ENCODE measurements at regions not wholly inside any gene's neighbourhood (a gene's known extent, or its start where the extent isn't known, plus 50 kb on each side); places are given as distances from the start of the nearest gene placed in this dataset.
A peak's percentile ranks its signal among the peaks of the same experiment; 100 is the strongest.
"Not testable (repeated sequence)": the region's sequence is repeated elsewhere in the genome, so short reads cannot be mapped to it uniquely, and the experiment has no call there.

DNA sequence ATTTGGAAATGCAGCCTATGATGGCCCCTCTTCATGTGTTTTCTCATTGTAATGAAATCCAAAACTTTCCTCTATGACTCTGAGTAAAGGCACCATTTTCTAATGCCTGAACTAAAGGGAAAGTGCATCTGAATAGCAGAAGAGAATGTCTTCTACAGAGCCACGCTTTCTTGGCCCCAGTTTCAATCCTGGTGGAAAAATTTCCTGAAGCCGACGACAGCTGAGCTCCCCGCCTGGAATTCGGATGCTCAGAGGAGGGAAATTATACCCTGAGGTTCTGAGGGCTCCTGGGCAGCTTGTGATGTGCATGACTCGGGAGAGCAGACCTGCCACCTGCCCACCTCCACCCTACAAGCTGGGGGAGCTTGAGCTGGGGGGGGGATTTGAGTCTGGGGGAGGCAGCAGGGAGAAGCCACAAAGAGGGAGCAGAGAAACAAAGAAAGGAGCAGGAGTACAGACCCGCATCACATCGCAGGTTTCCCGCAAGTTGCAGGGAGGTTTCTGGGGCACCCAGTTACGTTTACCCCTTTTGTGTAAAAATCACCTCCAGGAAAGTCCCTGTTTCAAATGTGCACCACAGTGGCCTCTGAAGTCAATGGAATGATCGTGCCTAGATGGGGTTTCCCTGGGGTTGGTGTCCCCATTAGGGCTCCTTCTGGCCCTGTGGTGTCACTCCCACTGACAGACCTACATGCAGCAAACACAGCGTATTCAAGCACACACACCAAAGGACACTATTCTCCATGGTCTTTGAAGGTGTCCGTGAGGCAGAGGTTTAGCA is 145.6 kb upstream of the RBPJ start:
- no peak for DNase-seq (ENCODE audit: low read depth)

GRCh38 chr4:26175905-26176470 is 144.8 kb upstream of the RBPJ start:
- no peak for DNase-seq (ENCODE audit: low read depth)

DNA sequence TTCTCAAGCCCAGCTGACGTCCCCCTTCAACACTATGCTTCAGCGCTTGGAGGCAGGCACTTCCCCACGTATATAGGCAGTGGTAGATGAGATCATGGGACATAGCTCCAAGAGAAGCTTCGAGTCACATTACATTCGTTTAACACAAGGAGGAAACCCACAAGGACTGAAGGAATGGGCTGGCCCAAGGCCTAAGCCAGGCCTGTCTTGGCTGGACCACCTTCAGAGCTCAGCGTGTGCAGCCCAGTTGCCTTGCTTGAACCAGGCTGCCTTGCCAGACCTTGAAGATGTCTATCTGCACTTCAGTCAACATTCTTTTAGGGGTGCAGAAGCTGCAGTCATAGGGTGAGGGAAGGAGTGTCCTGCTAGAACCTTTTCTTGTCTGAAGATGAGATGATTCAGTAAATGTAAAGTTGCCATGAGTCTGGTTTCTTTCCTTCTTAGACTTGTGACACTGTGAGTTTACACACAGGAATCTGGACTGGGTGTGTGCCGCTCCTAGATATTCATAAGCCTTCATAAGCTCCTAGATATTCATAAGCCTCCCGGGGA is 144.1 kb upstream of the RBPJ start:
- DNase-seq (ENCODE audit: low read depth), result no peak

DNA sequence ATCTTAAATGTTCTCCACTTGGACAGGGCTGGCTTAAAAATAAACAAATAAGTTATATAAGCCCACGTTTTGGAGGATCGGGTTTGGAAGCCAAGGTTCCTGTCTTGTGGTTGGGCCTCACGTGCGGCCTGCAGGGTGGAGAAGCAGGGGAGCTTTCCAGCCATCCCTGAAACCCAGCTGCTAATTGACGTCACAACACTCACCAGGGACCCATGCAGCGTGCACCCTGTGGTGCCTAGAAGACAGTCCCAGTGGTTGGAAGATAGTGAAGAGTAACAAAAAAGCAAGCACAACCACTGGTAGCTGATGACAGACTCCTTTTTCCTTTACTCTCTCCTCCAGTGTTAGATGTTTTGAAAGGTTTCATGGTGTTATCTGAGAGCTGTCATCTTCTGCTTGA is 142.0 kb upstream of the RBPJ start:
- no peak for DNase-seq (ENCODE audit: low read depth)

DNA sequence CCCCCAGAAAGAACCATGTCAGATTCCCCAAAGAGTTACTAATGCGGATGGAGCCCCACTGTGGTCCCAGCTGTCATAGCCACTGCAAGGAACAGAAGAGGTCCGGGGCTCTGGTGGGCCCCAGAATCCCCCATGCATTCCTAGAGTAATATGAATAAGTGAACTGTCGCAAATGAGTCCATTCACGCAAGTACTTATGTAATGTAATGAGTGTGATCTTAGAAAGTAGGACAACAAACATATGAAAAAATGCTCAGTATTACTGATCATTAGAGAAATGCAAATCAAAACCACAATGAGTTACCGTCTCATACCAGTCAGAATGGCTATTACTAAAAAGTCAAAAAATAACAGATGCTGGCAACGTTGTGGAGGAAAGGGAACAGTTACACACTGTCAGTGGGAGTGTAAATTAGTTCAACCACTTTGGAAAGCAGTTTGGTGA is 141.5 kb upstream of the RBPJ start:
- no peak for DNase-seq (ENCODE audit: low read depth)

- no peak for DNase-seq (ENCODE audit: low read depth)
These were observed 139.2 kb upstream of the RBPJ start for GRCh38 chr4:26181616-26182015.

- no peak for DNase-seq (ENCODE audit: low read depth)
These were observed 137.8 kb upstream of the RBPJ start for GRCh38 chr4:26183017-26183416.

DNA sequence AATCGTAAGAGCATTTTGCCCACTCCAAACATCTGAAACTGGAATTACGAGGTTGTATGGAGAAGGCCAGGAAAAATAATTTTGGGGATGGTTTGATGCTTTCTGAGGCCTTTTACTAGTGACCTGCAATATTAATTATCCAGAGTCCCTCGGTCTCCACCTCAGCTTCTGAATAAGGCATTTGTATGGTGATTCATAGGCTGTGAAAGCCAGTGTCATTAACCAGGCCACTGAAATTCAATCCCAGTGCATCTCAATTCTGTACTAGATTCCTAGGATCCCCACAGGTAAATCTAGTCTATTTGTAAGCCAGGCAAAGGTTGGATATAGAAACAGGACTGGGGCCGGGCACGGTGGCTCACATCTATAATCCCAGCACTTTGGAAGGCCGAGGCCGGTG is 135.4 kb upstream of the RBPJ start:
- no peak for DNase-seq (ENCODE audit: low read depth)

GRCh38 chr4:26191353-26191752 is 129.5 kb upstream of the RBPJ start:
- no peak for DNase-seq (ENCODE audit: low read depth)

GRCh38 chr4:26192899-26193869 is 127.6 kb upstream of the RBPJ start:
- no peak for DNase-seq (ENCODE audit: low read depth)

GRCh38 chr4:26194764-26195163 is 126.0 kb upstream of the RBPJ start:
- no peak for DNase-seq (ENCODE audit: low read depth)

- DNase-seq (ENCODE audit: low read depth), result no peak
These were observed 124.2 kb upstream of the RBPJ start for GRCh38 chr4:26196567-26196966.

- peak; percentile 12 for DNase-seq (ENCODE audit: low read depth)
These were observed 123.6 kb upstream of the RBPJ start for GRCh38 chr4:26197018-26197779.

- DNase-seq (ENCODE audit: low read depth), result not testable (repeated sequence)
These were observed 121.9 kb upstream of the RBPJ start for GRCh38 chr4:26198931-26199330.

DNA sequence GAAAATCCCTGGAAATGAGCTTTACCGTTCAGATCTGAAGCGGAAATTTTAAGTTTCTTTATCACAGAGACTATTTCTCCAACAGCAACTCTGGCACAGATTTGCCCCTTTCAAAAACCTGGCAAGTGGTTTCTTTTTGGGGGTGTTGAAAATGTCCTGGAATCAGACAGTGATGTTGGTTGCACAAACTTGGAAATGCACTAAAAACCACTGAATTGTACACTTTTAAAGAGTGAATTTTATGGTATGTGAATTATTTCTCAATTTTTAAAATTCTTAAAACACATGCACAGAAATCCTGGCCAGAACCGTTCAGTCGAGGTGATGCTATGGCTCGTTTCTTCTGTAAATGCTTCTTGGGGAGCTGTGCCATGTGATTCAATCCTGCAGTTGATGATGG is 121.2 kb upstream of the RBPJ start:
- no peak for DNase-seq (ENCODE audit: low read depth)

DNA sequence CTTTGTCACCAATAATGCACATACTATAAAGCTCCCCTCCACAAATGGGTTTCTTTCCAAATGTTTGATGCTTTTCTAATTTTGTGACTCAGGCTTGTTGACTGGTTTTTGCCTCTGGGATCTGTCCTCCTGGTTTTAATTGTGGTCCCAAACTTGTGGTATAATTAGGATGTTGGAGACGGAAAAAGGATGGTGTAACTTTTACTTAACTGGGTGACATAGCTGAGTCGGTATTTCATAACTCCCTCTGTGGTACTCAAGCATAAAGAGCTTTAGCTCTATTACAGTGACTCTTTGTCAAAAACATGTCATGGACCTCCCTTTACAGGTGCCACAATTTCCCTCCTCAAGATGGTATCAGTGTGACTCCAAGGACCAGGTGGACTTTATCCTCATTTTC is 119.7 kb upstream of the RBPJ start:
- no peak for DNase-seq (ENCODE audit: low read depth)

DNA sequence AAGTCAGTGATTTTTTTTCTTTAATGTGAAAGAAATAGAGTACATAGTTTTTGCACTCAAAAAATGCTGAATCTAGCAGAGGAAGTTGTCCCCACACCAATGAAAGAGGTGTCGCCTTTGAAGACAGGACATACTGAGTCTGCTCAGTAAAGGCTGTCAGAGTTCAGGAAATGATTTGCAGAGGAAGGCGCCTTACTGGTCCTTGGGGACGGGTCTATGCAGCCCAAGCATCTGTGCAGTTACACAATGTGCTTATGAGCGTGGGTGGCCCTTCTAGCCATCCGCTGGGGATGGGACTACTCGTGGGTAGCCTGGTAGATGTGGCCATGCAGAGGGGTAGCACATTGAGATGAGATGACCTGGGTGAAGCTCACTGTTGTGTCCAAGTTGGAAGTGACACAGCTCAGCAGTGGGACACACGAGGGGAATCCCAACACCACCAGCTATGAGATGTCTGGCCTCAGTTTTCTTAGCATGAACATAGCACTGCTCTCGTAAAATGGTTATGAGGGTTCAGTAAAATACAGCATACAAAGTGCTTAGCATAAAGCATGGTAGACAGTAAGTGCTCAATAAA is 116.5 kb upstream of the RBPJ start:
- DNase-seq (ENCODE audit: low read depth), result no peak

DNA sequence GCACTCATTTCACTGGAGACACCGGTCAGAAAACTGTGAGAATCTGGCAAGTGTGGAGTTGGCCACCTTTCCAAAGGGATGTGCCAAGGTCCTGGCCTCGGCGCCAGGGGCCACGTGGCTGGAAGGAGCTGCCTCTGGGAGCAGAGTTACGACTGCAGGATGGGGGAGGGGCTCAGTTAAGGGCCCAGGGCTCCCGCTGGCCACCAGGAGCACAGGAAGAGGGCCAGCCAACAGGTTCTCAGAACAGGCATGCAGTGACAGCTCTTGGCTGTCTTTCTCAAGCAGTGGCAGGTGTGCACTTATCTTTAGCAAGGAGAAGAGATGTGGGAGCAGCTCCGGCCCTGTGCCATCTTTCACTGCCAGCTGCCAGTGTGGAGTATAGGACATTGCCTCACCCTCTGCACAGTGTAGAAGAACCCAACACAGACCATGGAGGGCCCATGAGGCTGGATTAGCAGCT is 115.9 kb upstream of the RBPJ start:
- no peak for DNase-seq (ENCODE audit: low read depth)

- no peak for DNase-seq (ENCODE audit: low read depth)
These were observed 114.5 kb upstream of the RBPJ start for GRCh38 chr4:26206339-26206738.

- no peak for DNase-seq (ENCODE audit: low read depth)
These were observed 113.8 kb upstream of the RBPJ start for GRCh38 chr4:26206999-26207398.

DNA sequence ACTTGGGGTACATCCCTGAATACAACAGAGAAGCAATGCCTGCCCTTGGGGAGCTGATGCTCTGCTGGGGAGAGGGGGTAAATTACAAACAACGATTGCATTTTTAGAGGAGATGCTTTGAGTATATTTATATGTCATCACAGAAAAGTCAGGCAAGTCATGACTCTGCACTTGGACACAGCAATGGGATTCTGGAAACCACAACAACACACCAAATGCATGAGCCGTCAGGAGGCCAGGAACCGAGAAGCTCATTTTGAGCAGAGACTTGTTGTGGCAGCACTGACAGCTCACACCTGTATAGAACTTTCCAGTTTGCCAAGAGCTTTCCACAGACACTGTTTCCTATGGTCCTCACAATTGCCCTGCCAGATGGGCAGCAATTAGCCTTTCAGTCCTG is 113.2 kb upstream of the RBPJ start:
- no peak for DNase-seq (ENCODE audit: low read depth)

All from stimulated activated CD8-positive, alpha-beta memory T cell treated with anti-CD3 and anti-CD28 coated beads, Interleukin-7, amount 100 ng/mL, for 24 hours (primary cell).